Astrocyte (in vitro differentiated cells and primary cell): ENCODE measurements at regions not wholly inside any gene's neighbourhood (a gene's known extent, or its start where the extent isn't known, plus 50 kb on each side); places are given as distances from the start of the nearest gene placed in this dataset.

ENCODE experiments used
- DNase-seq: peaks from one replicate; pipeline ENCODE4 v3.0.0-alpha.2; 2010; ENCODE audit warnings: low read depth
- FAIRE-seq: peaks from 2 replicates; lab custom pipeline; 2011; peaks lifted over from hg19 to GRCh38; lab: Jason Lieb, UNC
- H2AFZ ChIP-seq: 2 replicates; pipeline ENCODE4 v1.6.0; 2012; ENCODE audit warnings: low read depth, low read length, inconsistent platforms
- H3K27ac ChIP-seq: 2 replicates; pipeline ENCODE4 v1.5.1; 2011; ENCODE audit warnings: low read depth, low read length, inconsistent platforms
- H3K27me3 ChIP-seq: 2 replicates; pipeline ENCODE4 v1.6.0; 2011; ENCODE audit warnings: low read length, inconsistent platforms; ENCODE audit not compliant: insufficient read depth
- H3K36me3 ChIP-seq: 2 replicates; pipeline ENCODE4 v1.5.1; 2011; ENCODE audit warnings: low read length, inconsistent platforms; ENCODE audit not compliant: insufficient read depth
- H3K4me1 ChIP-seq: 2 replicates; pipeline ENCODE4 v1.5.1; 2011; ENCODE audit warnings: low read length, inconsistent platforms; ENCODE audit not compliant: insufficient read depth
- H3K4me2 ChIP-seq: 2 replicates; pipeline ENCODE4 v1.6.0; 2012; ENCODE audit warnings: low read length, inconsistent platforms
- H3K4me3 ChIP-seq: 2 replicates; pipeline ENCODE4 v1.5.1; 2011; ENCODE audit warnings: low read depth, mild to moderate bottlenecking, low read length, inconsistent platforms; ENCODE audit not compliant: insufficient read depth
- H3K79me2 ChIP-seq: 2 replicates; pipeline ENCODE4 v1.6.0; 2012; ENCODE audit warnings: mild to moderate bottlenecking, low read length, inconsistent platforms; ENCODE audit not compliant: insufficient read depth
- H3K9ac ChIP-seq: 2 replicates; pipeline ENCODE4 v1.6.0; 2012; ENCODE audit warnings: mild to moderate bottlenecking, low read length, inconsistent platforms
- H3K9me3 ChIP-seq: 2 replicates; pipeline ENCODE4 v1.5.1; 2012; ENCODE audit warnings: low read depth, mild to moderate bottlenecking, low read length, inconsistent platforms; ENCODE audit not compliant: insufficient read depth
- H4K20me1 ChIP-seq: 2 replicates; pipeline ENCODE4 v1.6.0; 2012; ENCODE audit warnings: low read length, inconsistent platforms; ENCODE audit not compliant: insufficient read depth
- H3K27ac Mint-ChIP-seq: one replicate; pipeline ENCODE4 v1.8.0; 2021; ENCODE audit warnings: mild to moderate bottlenecking, mixed read lengths; ENCODE audit not compliant: unreplicated experiment
- H3K27me3 Mint-ChIP-seq: one replicate; pipeline ENCODE4 v1.8.0; 2021; ENCODE audit warnings: low read depth, mixed read lengths; ENCODE audit not compliant: unreplicated experiment
- H3K36me3 Mint-ChIP-seq: one replicate; pipeline ENCODE4 v1.8.0; 2021; ENCODE audit warnings: low read depth, mixed read lengths; ENCODE audit not compliant: unreplicated experiment
- H3K4me1 Mint-ChIP-seq: one replicate; pipeline ENCODE4 v1.8.0; 2021; ENCODE audit warnings: low read depth, mixed read lengths; ENCODE audit not compliant: unreplicated experiment
- H3K4me3 Mint-ChIP-seq: one replicate; pipeline ENCODE4 v1.8.0; 2021; ENCODE audit warnings: mild to moderate bottlenecking, moderate library complexity, mixed read lengths; ENCODE audit not compliant: unreplicated experiment
- H3K9me3 Mint-ChIP-seq: one replicate; pipeline ENCODE4 v1.8.0; 2021; ENCODE audit warnings: mild to moderate bottlenecking, mixed read lengths; ENCODE audit not compliant: unreplicated experiment
- EZH2 ChIP-seq: IDR thresholded peaks from 2 replicates; pipeline ENCODE4 v1.6.1; 2012; ENCODE audit warnings: mild to moderate bottlenecking, low read length, inconsistent platforms; ENCODE audit not compliant: insufficient read depth
- TF ChIP-seq, protein P1 (sequence below): IDR thresholded peaks from 2 replicates; pipeline ENCODE4 v1.5.1; 2011; ENCODE audit warnings: low read depth, mild to moderate bottlenecking, inconsistent platforms, low read length, moderate library complexity; ENCODE audit not compliant: insufficient read depth

- Mint-ChIP-seq H3K27me3 (no peaks in the 10 kb centered on the region), H3K4me1 (no peaks in the 10 kb centered on the region), H3K27ac (no peak overlapping the region), H3K36me3 (no peaks in the 10 kb centered on the region), H3K9me3 (no peaks in the 10 kb centered on the region), H3K4me3 (no peak overlapping the region)
- Histone ChIP-seq H3K27ac (no peak overlapping the region), H3K36me3 (no peaks in the 10 kb centered on the region), H3K27me3 (no peaks in the 10 kb centered on the region), H3K9me3 (no peaks in the 10 kb centered on the region), H3K9ac (no peak overlapping the region), H2AFZ (no peak overlapping the region), H3K4me2 (no peak overlapping the region), H3K79me2 (no peaks in the 10 kb centered on the region), H4K20me1 (no peaks in the 10 kb centered on the region), H3K4me3 (no peak overlapping the region), H3K4me1 (no peaks in the 10 kb centered on the region)
- no peak for DNase-seq
- TF ChIP-seq, protein P1, sequence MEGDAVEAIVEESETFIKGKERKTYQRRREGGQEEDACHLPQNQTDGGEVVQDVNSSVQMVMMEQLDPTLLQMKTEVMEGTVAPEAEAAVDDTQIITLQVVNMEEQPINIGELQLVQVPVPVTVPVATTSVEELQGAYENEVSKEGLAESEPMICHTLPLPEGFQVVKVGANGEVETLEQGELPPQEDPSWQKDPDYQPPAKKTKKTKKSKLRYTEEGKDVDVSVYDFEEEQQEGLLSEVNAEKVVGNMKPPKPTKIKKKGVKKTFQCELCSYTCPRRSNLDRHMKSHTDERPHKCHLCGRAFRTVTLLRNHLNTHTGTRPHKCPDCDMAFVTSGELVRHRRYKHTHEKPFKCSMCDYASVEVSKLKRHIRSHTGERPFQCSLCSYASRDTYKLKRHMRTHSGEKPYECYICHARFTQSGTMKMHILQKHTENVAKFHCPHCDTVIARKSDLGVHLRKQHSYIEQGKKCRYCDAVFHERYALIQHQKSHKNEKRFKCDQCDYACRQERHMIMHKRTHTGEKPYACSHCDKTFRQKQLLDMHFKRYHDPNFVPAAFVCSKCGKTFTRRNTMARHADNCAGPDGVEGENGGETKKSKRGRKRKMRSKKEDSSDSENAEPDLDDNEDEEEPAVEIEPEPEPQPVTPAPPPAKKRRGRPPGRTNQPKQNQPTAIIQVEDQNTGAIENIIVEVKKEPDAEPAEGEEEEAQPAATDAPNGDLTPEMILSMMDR, result no peak
- no peak for TF ChIP-seq EZH2
- FAIRE-seq, result no peak
Measured at GRCh38 chr1:239558559-239558958, 172.2 kb downstream of the CHRM3 start.

- Mint-ChIP-seq H3K4me1 (no peaks in the 10 kb centered on the region), H3K9me3 (no peaks in the 10 kb centered on the region), H3K4me3 (no peak overlapping the region), H3K27ac (no peak overlapping the region), H3K27me3 (no peaks in the 10 kb centered on the region), H3K36me3 (no peaks in the 10 kb centered on the region)
- H3K4me3 ChIP-seq, result no peak overlapping the region
- no peaks in the 10 kb centered on the region for H3K9me3 ChIP-seq
- H3K79me2 ChIP-seq, result no peaks in the 10 kb centered on the region
- no peak overlapping the region for H2AFZ ChIP-seq
- H3K36me3 ChIP-seq, result no peaks in the 10 kb centered on the region
- no peaks in the 10 kb centered on the region for H3K27me3 ChIP-seq
- TF ChIP-seq, protein P1, result no peak
- no peak for TF ChIP-seq EZH2
- H3K27ac ChIP-seq, result no peak overlapping the region
- H3K9ac ChIP-seq, result no peak overlapping the region
- H3K4me1 ChIP-seq, result no peaks in the 10 kb centered on the region
- no peak for DNase-seq
- no peak for FAIRE-seq
- no peak overlapping the region for H3K4me2 ChIP-seq
- no peaks in the 10 kb centered on the region for H4K20me1 ChIP-seq
Measured at GRCh38 chr1:239558991-239559390, 172.6 kb downstream of the CHRM3 start.

DNA sequence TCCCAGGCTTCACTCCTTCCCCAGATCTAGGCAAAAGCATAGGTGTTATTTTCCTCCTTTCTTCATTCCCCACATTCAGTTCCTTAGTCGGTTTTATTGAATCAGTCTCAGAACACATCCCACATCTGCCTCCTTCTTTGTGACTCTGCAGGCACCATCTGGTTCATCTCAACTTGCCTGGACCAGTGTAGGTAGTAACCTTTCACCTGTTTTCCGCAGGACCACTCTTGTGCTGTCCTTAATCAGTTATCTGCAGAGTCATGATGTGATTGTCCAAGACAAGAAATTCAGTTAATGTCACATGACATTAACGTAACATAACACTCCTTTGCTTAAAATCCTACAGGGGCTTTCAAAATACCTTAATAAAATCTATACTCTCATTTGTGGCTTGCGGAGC lies 174.6 kb downstream of the CHRM3 start:
- no peak for FAIRE-seq
- DNase-seq, result no peak
- H3K27ac Mint-ChIP-seq, result no peak overlapping the region
- H3K9ac ChIP-seq, result no peak overlapping the region
- no peaks in the 10 kb centered on the region for H3K36me3 ChIP-seq
- no peaks in the 10 kb centered on the region for H3K9me3 ChIP-seq
- H3K79me2 ChIP-seq, result no peaks in the 10 kb centered on the region
- no peaks in the 10 kb centered on the region for H3K36me3 Mint-ChIP-seq
- H3K27me3 ChIP-seq, result no peaks in the 10 kb centered on the region
- H3K4me1 Mint-ChIP-seq, result no peaks in the 10 kb centered on the region
- no peak overlapping the region for H3K4me3 ChIP-seq
- no peaks in the 10 kb centered on the region for H3K9me3 Mint-ChIP-seq
- TF ChIP-seq, protein P1, result no peak
- no peak overlapping the region for H2AFZ ChIP-seq
- no peak overlapping the region for H3K4me3 Mint-ChIP-seq
- H3K27me3 Mint-ChIP-seq, result no peaks in the 10 kb centered on the region
- H4K20me1 ChIP-seq, result no peaks in the 10 kb centered on the region
- H3K4me2 ChIP-seq, result no peak overlapping the region
- no peaks in the 10 kb centered on the region for H3K4me1 ChIP-seq
- H3K27ac ChIP-seq, result no peak overlapping the region
